NOMO-1 (cell line): ENCODE measurements at regions not wholly inside any gene's neighbourhood (a gene's known extent, or its start where the extent isn't known, plus 50 kb on each side); places are given as distances from the start of the nearest gene placed in this dataset.
"Not testable (repeated sequence)": the region's sequence is repeated elsewhere in the genome, so short reads cannot be mapped to it uniquely, and the experiment has no call there.

Source experiments
- DNase-seq, 2 experiments: peaks; one replicate each; lab custom pipeline; 2025; ENCODE audit not compliant: unreplicated experiment in 2 of 2; lab: John Stamatoyannopoulos, UW

DNA sequence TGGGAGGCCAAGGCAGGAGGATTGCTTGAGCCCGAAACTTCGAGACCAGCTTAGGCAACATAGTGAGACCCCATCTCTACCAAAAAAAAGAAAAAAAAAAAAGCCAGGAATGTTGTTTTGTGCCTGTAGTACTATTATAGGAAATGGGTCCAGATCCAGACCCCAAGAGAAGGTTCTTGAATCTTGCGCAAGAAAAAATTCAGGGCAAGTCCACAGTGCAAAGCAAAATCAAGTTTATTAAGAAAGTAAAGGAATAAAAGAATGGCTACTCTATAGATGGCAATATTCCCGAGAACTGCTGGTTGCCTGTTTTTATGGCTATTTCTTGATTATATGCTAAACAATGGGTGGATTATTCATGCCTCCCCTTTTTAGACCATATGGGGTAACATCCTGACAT is 51.2 kb upstream of the RDX start:
- DNase-seq = no peak

DNA sequence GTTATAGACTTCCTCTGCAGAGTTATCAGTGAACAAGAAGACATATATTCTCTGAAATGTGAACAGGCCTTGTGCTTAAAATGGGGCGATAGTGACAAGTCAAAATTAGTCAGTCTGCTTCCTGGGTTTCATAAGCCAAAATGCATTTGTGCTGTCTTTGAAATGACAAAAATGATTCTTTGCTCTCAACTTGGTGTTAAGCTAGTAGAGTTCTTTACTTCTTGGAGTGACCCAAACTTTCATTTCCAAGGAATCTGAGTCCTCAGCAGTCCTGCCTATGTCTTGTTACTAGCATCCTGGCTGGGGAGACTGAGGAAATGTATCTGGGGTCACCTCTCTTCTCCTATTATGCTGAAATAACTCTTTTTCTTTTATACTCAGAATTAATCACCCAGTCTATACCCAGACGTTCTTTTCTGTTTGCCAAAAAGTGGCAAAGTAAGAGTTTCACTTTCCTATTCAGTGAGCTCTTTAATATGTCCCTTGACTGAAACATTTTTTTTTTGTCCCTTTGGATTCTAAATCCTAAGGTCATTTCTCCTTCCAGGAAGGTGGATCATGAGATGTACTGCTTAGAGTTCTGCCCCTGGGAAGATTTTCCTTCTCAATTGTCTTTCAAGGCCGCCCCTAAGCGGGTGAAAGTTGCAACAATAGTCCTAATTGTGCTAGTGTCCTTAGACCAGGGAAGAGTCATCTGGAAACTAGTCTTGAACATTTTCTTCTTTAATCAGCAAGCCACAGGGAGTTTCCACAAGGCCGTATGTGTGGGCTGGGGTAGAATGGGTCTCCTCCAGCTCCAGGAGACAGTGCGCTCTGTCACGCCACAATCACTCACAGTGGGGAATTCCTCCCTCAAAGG is 53.0 kb upstream of the RDX start:
- no peak for DNase-seq

DNA sequence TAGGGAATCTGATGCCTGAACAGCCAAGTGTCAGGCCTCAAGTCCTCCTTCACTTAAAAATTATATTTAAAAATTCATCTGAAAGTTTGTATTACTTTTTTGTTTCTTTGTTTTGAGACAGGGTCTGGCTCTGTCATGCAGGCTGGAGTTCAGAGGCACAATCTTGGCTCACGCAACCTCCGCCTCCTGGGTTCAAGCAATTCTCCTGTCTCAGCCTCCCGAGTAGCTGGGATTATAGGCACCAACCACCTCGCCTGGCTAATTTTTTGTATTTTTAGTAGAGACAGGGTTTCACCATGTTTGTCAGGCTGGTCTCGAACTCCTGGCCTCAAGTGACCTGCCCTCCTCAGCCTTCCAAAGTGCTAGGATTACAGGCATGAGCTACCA is 53.6 kb upstream of the RDX start:
- DNase-seq = not testable (repeated sequence)

DNA sequence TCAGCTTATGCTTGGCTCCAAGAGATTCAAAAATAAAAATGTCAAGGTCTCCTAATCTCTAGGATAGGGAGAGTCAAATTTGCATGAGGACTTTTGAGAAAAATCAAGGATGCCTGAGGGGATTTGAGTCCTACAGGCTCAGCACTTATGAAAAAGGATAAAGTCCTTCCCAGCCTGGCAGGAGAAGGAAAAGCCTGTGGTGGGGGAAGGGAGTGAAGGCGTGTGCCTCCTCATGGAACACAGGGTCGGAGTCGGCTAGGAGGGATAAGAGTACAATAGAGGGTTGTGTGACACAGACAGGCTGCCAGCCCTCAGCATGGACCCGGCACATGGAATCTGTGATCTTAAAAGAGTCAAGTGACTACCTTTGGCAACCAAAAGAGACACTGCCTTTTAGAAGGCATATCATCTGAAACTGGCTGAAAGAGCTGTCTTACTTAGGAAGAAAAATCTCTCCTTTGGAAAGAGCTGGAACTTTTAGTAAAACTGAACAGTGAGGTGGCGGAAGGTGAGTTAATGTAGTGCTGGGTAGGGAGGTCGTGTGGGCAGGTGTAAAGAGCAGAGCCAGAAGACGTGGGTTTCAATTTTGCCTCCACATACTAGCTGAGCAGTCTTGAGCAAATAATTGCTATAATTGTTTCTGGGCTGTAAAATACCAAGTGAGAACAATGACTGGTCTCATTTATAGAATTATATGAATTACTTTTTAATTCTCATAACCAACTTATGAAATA is 58.8 kb upstream of the RDX start:
- no peak for DNase-seq

DNA sequence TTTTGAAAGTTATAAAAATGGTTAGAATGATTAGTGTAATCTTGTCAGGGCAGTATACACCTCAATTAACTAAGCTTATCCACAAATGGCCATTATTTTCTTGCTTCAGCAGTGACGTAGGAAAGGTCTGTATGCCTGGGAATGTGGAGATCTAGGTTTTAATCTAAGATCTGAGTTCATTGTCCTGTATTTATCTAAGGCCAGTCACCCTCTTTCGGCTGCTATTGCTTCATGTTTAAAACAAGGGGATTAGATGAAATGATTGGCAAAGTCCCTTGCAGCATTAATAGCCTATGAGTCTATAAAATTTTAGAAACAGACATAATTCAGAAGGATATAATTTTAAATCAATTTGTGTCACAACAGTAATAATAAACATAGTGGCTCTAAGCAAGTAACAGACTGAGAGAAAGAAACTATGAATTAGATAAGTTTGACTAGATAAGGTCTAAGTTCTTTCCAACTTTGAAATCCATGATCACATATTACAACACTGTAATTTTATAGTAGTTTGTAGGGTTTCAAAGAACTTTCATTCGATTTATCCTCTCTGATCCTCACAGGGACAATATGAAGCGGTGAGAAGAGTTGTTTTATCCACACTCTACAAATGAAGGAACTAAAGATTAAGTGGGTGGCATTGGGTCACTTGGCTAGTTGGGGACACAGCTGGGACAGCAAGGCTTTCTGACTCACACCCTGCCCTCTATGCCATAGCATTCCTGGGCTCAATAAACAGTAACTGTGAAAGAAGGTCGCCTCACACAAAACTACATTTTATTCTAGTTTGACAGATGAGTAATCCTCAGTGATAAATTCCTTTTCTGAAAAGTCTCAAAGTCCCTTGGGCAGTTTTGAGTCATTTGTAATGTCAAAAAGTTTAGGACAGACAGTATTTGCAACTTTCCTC is 60.6 kb upstream of the RDX start:
- DNase-seq = no peak

DNA sequence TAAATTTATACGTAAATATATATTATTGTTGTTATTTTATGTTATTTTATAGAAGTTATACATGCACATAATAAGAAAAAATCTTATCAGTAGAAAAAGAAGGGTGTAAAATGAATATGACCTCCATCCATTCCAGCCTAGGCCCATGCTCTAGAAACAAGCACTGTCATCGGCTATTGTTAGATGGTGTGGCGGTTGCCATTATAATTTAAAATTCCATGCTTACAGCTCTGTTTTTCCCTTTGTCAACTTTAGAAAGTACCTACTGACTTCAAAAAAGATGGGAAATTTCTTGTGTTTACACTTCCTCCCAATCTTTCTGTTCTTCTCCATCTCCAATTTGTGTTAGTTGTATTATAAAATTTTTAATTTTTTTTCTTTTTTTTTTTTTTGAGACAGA is 61.9 kb upstream of the RDX start:
- no peak for DNase-seq

DNA sequence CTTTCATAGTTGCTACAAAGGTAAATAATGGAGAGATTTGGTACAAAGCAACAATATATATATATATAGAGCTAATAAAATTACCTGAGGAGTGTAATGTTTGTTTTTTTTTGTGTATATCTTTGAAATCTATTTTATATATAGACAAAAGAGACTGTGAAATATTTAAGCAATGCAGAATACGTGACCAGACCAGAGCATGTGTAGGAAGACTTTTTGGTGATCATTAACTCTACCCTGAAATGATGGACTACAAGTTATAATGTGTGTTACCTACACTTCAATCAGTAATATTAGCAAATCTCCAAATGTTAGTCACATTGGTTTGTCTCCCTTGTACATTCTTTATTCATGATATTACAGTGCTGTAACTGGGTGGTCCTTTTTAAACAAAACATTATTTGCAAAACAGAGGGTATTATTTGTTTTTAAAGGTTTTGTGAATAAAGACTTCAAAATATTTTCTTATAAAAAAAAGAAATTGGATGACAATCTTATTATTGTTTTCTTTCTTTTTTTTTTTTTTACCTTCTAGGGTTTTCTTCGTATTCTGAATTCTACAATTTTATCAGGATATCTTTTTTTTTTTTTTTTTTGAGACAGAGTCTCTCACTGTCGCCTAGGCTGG is 64.5 kb upstream of the RDX start:
- DNase-seq = not testable (repeated sequence)

DNA sequence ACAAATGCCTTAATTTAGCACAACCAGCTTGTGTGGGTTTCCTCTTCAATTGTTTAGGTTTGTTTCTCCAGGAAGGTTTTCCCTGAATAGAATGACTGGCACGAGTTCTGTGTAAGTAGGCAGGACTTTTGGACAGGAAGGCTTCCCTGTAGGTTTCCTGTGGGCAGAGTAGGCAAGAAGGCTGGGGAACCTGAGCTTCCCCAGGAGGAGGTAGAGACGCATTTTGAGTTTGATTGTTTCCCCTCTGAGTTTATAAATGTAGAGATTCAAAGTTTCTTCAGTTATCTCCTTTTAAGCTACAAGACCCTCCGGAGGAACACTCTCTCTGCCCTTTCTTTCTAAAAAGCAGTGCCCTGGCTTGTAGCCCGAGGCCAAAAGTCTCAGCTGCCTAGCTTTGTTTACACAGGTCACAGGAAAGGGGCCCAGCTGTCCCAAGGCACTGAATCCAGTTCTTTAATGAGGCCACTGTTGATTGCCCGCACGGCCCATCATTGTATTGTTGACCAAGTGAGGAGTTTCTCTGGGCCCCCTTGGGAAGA is 66.6 kb upstream of the RDX start:
- DNase-seq = no peak

DNA sequence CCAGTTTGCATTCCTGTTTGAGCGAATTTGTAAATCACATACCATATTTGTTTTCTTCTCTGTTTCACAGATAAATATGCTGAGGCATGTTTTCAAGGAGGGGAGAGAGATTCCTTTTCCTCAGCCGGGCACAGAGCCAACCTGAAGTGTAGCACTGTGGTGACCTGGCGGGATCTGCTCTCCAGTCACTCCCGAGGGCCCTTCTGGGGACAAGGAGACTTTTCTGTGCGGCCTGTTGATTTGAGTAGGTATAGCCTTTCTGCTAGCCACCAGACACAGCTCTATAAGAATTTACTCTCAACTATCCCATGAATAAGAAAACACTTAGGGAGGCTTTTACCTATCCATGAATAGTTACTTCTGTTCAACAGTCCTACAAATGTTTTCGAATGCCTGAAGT is 63.5 kb upstream of the FDX1 start:
- no peak for DNase-seq

DNA sequence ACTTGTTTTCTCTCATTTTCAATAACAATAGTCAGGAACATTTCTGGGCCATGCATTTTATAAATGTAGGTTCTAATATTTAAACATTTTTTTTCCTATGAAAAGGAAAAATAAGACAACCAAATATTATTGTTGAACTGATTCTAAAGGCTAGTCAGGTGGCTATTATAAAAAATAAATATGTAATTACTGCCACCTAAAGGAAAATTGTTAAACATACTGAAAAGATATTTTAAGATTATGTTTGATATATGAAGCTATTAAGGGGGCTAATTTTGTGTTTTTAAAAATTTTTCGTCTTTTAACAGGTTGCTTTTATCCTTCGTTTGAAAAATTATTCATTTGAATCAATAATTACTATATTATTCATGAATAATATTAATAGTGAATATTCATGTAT is 62.2 kb upstream of the FDX1 start:
- DNase-seq = no peak

DNA sequence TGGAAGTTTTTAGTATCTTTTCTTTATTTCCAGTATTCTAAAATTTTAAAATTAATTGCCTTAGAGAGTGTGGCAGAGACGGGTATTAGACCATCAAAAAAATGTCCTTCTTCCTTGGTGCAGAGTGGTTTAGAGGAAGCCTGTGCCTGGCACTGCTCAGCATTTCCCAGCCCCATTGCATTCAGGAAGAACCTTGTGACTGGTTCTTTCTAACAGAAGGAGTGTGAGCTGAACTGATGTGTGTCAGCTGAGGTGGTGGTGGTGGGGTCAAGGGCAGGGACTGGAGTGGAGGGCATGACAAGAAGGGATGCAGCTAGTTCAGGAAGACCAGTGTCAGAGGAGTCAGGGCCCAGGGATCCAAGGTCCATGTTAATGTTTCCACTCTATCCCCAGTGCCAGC is 58.7 kb upstream of the FDX1 start:
- no peak for DNase-seq

DNA sequence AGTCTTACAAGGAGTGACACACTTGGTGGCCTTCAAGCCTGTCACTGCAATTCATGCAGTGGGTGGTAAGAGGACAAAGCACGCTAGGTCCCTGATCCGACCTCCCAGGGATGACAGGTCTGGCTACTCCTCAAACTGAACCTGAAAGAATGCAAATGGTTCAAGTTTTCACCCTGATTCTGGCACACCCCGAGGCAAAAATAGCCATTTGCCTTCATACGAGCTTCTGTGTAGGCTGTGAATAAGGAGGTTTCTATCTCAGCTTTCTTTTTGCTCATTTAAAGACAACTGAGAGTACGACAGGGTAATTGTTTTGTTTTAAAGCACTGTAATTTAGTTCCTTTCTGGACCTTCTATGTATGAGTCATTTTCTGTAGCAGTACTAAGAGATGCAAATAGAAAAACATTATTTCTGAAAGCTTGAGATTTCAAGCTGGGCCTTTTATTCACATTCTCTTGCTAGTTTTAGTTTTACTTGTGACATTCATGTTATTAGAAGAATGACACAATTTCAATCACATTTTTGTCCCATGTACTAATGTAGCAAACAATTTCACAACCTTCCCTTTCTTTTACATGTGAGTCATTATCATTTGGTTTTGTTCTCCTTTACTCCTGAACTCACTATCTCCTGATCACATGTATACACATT is 56.6 kb upstream of the FDX1 start:
- peak in 1 of 2 experiments; percentile 65 for DNase-seq

DNA sequence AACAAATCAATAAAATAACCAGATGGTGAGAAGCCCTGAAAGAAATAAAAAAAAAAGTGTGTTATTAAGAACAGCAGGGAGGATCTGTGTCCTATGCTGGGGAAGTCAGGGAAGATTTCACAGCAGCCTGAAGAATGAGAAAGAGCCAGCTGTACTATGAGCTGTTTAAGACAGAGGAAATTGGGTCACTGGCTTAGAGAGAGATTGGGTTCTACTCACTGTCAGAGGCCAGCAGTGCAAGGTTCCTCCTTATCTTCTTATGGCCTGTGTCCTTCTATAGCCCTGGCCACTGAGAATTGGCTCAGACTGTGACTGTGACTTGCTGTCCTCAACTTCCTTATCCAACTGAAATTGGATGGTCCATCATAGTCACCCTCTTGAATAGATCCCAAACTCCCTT is 54.8 kb upstream of the FDX1 start:
- DNase-seq = no peak

DNA sequence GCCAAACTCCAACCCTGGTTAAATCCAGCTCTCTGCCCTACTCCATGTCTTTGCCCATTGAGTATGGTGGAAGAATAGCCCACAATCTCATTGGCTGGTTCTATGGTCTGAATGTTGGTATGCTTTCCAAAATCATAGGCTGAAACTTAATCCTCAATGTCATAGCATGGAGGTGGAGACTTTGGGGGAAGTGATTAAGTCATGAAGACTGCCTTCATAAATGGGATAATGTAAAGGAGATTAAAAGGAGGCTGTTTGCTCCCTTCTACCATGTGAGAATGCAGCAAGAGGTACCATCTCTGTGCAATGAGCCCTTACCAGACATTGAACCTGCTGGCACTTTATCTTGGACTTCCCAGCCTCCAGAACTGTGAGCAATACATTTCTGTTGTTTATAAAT is 54.4 kb upstream of the FDX1 start:
- DNase-seq = no peak

DNA sequence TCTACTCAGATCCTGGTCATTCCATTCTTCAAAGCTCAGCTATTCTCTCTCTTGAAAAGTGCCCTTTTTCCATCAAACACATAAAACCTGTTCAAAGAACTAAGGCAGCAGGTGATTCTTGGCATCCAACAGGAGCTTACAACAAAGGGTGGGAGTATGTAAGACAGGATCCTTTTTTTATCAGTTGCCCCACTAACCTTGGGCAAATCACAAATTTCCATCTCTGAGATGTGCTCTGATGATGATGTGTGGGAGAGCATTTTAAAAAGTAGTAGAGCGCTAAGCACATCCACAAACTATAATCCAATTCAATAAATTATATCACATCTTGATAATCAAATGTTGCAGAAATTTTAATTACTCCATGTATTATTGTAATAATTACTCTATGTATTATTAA is 53.7 kb upstream of the FDX1 start:
- DNase-seq = no peak

DNA sequence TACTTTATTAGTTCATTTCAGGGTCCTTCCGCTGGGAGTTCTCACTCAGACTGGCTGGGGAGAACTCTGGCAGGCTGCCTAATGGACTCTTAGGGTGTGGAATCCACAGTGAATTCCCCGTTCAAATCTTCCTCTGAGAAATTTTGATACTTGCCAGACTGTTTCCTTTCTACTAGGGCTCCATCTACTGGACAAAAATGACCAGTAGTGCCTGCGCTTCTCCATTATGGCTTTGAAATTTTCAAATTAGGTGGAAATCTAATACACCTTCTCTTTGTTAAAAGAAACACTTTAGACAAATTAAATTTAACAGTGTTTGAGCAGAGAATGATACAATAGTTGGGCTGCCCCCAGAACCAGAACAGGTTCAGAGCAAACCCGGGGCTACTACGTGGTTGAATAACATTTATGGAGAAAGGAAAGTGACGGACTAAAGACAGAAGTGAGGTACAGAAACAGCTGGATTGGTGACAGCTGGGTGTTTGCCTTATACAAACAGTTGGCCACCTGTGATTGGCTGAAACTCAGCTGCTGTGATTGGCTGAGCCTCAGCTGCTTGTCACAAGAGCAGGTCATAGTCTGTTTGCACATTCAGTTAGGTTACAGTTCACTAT is 52.9 kb upstream of the FDX1 start:
- DNase-seq = peak; percentile 25 to 66

DNA sequence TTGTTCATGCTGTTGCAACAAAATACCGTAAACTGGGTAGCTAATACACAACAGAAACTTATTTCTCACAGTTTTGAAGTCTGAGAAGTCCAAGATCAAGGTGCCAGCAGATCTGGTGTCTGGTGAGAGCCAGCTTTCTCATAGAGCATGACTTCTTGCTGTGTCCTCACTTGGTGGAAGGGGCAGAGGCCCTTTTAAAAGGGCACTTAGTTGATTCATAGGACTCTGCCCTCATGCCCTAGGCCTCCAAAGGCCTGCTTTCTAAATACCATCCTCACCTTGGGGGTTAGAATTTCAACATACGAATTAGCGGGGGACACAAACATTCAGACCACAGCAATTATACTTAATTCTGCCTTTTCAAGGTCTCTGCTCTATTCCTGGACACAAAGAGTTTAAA is 52.3 kb upstream of the FDX1 start:
- DNase-seq = no peak

DNA sequence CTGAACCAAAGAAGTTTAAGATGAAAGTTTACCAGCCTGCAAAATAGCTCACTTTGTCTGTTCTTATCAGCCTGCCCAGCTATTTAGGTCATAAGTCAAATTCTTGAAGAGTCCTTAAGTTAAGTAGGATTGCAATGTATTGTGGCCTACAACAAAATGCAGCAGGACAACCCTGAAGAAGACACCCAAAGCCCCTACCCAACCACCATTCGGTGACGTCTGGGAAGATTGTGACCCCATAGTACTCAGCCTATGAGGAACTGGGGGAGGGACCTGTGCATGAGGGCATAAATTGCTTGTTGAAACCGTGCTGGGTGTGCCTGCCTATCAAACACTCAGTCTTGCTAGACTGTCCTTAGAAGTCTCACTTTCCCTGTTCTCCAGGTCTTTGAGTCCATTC is 50.5 kb upstream of the FDX1 start:
- DNase-seq = no peak

DNA sequence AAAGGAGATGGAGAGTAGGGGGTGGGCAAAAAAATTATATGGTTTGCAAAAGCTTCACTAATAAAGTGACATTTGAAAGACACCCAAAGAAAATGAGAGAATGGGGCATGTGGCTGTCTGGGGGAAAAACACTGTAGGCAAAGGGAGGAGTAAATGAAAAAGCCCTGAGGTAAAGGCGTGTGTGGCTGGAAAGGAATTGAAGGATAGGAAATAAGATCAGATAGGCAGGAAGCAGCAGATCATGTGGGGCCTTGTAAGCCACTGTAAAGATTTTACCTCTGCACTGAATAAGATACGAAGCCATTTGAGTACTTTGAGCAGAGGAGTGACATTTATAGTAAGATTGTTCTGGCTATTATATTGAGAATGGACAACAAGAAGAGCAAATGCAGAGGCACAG is 49.8 kb upstream of the FDX1 start:
- DNase-seq = no peak
